CD4-positive, alpha-beta T cell treated with Interleukin-4 for 1 hour (primary cell): ENCODE measurements at regions not wholly inside any gene's neighbourhood (a gene's known extent, or its start where the extent isn't known, plus 50 kb on each side); places are given as distances from the start of the nearest gene placed in this dataset.
"Not testable (repeated sequence)": the region's sequence is repeated elsewhere in the genome, so short reads cannot be mapped to it uniquely, and the experiment has no call there.

Experiments used
- DNase-seq, 2 donors: peaks; one replicate each; pipeline ENCODE4 v3.0.0-alpha.2; 2020 to 2022

DNA sequence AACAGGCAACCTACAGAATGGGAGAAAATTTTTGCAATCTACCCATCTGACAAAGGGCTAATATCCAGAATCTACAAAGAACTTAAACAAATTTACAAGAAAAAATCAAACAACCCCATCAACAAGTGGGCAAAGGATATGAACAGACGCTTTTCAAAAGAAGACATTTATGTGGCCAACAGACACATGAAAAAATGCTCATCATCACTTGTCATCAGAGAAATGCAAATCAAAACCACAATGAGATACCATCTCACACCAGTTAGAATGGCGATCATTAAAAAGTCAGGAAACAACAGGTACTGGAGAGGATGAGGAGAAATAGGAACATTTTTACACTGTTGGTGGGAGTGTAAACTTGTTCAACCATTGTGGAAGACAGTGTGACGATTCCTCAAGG lies 321.6 kb downstream of the RPLP1 start:
- DNase-seq: not testable (repeated sequence)

DNA sequence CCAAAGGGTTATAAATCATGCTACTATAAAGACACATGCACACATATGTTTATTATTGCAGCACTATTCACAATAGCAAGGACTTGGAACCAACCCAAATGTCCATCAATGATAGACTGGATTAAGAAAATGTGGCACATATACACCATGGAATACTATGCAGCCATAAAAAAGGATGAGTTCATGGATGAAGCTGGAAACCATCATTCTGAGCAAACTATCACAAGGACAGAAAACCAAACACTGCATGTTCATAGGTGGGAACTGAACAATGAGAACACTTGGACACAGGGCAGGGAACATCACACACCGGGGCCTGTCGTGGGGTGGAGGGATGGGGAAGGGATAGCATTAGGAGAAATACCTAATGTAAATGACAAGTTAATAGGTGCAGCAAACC lies 322.1 kb downstream of the RPLP1 start:
- DNase-seq: not testable (repeated sequence)

DNA sequence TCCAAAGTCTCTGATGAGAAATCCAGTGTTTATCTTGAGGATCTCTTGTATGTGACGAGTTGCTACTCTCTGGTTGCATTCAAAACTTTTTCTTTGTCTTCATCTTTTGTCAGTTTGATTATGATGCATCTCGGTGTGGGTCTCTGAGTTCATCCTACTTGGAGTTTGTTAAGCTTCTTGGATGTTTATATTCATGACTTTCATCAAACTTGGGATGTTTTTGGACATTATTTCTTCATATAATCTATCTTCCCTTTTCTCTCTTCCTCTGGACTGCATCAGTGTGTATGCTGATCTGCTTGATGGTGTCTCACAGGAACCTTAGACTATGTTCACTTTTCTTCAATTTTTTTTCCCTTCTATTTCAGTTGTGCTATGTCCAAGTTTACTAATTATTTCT lies 320.4 kb downstream of the TLE3 start:
- DNase-seq: no peak

DNA sequence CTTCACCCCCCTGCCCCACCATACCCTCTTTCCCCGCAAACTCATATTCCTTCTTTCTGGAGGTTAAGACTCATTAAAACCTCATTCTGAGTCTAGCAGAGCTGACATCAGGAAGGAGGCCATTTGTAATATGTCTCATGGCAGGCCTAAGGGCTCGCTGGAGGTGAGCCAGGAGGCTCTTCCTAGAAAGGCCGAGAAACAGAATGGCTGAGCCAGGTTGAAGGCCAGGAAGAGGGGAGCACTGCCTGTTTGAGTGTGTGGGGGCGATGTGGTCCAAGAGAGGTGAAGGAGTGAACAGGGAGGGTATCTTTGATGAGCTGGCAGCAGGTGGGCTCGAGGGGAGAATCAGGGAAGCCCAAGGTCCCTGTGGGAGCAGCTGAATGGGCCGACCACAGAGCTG lies 317.3 kb downstream of the TLE3 start:
- no peak for DNase-seq

DNA sequence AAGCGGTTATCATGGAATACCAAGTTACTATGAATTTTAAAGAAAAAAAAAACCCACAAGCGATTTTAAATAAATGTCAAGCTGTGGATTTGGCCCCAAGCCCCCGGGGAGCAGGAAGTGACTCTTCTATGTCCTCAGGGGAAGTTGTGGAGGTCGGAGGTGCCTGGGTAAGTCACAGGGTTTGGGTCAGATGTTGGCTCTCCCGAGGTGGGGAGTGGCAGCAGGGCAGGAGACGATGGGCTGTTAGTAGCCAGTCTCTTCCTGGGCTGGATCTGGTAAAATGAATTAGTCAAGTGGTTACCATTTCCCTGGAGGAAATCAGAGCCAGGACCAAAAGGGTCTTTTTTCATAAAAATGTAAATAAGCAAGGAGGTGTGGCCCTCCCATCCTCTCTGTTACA lies 316.7 kb downstream of the TLE3 start:
- no peak for DNase-seq

DNA sequence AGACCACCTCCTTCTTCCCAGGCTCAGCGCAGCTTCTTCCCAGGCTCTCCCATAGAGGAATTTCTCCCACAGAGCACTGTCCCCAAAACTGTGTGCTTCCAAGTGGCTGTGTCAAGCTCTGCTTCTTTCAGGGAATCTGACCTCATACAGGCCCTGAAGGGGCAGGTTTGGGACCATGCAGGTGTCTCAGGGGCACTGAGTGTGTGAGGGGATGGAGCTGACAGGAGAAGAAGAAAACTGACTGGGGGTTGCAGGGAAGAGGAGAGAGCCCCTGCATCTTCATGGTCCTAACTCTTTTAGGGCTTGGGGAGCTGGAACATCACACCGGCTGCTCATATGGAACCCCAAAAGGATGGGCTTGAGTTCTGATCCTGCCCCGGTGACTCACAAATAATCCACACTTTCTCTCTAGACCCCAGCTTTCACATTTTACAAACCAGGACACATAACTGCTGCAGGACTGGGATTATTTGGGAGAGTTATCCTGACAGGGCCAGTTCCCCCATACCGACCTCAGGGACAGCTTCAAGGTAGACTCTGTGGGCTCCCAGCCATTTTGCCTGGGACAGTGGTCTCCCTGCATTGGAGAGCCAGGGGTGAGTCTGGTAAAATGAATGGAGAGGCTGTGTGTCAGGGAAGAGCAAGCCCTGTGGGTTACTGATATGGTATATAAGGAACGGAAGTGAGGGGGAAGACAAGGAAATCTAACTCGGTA lies 316.1 kb downstream of the TLE3 start:
- no peak for DNase-seq

DNA sequence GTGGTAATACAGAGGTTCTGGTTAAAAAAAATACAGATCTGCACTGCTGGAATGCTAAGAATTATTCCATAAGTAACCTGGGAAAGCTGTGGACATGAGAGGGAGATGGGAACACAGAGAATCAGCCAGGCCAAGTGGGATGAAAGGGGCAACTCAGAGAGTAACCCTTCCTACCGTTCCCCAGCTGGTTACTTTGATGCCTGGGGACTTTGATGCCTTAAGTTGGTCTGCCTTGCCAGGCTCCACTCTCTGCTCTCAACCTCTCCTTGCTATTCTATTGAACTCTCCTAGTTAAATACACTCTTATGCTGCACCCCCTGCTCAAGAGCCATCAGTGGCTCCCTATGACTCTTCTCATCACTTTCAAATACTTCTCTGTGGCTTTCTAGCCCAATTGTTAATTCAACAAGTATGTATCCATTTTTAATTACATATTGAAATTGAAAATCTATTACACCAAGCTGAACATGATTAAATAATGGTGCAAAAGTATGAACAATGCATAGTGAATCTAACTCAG lies 315.5 kb downstream of the TLE3 start:
- DNase-seq: no peak

DNA sequence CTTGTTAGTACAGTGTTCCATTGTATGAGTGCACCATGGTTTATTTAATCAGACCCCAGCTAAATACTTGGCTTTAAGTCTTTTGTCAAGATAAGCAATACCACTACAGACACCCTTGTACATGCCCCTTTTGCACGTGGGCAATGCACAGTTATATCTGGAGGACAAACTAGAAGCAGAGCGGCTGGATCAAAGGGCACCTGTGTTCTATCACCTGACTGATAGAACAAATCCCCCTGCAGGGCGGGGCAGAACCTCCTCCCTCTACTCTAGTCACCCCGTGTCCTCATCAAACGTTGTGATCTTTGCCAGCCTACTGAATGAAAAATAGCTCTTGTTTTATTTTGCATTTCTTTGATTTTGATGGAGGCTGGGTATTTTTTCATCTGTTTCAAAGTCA lies 314.9 kb downstream of the TLE3 start:
- no peak for DNase-seq

DNA sequence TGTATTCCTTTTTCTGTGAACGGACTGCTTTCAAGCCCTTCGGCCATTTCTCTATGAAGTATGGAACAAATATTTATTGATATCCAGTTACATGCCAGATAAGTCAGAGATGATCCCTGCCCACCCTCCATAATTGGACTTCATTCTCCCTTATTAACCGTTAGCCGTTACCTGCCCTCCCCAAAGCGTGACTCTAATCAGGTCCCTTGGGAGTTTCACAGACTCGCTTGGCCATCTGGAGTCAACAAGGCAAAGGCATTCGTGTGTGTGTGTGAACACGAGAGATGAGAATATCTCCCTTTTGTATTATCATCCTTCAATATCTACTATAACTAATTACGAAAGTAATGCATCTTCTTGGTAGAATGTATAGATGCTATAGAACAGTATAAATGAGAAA lies 314.5 kb downstream of the TLE3 start:
- no peak for DNase-seq

DNA sequence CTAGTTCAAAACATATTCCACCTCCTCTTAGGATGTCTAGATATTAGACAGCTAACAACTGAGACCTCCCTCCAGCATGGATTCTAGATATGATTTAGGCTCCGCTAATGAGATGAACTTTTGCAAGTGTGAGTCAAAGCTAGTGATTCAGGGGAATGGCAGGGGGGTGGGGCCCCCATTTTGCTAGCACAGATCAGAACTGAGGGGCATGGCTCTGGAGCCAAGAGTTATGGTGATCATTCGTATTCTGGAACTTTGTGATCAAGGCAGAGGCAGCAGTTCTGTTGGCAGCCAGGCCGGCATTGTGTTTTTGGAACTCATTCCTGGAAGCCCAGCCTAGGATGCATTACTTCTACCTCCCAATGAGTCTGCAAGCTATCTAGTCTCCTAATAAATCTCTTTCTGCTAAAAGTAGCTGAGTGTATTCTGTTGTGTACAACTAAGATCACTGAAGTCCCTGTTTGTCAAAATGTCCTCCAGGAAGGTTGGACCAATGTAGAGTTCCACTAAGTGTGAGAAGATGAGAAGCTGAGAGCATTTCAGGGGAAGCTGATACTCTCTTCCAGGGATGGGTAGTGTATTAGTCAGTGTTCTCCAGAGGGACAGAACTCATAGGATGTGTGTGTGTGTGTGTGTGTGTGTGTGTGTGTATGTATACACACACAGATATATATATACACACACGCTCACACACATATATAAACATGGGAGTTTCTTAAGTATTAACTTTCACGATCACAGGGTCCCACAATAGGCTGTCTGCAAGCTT lies 312.7 kb downstream of the TLE3 start:
- DNase-seq: no peak

DNA sequence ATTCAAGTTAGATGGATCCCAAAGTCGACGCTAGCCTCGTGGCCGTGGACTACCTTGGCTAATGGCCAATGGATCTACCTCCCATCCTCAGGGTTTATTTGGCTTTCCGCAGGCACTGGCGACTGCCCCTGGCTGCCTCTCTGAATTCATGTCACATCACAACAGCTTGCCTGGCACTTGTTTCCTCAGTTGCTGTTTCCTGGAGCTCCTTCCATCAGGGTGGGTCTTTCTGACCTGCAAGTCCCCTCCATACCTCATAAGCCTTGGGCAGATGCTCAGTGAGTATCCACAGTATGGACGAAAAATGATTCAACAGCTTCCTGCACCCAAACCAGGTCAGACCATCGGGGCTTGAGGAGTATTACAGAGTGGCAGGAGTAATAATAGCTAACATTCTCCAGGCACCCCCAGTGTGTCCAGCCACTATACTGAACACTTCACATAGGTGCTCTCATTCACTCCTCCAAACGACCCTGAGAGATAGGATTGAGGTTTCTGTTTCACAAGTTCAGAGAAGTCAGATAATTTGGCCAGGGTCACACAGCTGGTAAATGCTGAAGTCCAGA lies 311.5 kb downstream of the TLE3 start:
- no peak for DNase-seq

DNA sequence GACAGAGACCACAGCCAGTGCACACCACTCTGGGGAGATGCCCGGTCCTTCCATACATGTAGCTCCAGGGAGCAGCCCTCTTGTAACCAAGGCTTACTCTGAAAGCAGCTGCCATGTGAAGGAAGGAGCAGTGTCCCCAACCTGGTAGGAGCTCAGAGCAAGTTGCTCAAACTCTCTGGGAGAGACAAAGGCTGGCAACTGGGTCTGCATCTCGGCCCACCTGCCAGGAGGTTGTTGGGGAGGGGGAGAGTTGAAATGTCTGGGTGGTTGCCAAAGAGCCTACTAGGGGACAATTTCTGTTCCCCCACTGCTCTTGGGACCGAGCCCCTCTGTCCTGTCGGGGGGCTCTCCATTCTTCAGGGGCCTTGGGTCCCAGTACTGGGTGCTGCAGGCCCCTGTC lies 309.9 kb downstream of the TLE3 start:
- no peak for DNase-seq

DNA sequence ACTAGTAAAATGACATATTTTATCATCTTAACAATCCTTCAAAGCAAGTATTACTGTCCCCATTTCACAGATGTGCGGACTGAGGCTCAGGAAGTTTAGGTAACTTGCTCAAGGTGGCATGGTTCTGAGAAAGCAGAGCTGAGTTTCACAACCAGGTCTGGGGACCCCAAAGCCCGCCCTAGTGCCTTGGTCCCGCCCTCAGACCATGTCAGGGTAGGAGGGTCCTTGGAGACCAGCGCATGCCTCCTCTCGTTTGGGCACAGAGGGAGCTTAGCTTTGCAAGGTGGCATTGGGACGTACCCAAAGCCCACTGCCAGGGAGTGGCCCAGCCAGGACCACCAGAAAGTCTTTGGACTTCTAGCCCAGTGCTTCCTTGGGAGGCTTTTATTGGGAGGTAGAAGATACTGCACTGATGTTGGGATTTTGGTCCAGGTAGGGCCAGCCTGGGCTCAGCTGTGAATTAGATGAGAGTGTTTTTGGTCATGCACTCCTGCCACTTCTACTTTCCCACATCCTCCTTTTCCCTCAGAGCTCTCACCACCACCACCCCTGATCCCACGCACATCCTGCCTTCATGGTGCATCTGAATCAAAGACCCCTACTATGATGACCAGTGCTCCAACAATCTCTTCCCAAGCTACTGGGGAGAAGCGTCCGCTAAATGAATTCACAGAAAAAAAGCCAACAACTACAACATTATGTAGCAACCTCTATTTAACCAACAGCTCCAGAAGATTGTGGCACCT lies 307.9 kb downstream of the TLE3 start:
- no peak for DNase-seq

DNA sequence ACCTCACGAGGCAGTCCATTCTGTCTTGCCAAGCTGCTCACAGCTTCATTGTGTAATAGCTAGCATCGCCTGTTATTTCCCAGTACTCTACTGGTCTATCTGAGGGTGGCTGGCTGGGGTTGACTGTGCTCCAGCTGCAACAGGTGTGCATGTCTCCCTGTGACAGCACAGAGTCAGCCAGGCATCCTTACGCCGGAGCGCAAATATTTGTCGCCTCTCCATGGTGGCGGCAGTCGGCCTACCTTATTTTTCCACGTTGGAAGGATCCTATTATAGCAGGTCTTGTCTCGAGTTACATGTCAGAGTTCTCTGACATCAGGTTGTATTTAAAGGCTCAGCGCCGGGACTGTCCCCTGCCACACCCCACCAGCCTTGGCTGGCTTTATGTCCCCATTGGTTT lies 307.1 kb downstream of the TLE3 start:
- DNase-seq: no peak

DNA sequence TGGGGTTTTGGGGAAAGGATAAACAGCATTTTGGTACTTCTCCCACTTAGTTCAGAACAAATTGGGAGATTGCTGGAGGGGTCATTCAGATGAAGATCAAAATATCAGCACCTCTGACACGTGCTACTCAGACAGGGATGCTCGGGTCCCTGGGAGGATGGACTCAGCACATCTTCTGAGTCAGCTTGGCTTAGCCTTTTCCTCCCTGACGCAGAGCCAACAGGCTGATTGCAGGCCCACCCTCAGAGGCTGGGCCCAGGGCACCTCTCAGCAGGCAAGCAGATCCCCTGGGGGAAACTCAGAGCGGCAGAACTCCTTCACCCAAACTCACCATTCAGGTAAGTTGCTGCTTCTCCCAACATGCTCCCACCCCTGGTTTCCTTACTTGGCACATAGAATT lies 304.9 kb downstream of the TLE3 start:
- no peak for DNase-seq

DNA sequence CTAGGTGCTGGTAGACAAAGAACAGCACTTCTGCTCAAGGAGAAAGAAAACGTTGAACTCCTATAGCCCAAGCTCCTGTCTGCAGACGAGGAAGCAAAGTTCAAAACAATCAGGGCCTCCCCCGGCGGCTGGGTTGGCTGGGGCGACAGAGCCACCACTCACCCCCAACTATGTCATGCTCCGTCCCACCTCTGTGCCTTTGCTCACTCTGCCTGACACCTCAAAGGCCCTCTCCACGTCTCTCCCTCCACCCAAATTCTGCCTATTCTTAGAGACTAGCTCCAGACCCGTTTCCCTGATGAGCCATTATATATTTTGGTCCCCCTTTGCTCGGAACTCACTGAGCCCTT lies 304.3 kb downstream of the TLE3 start:
- no peak for DNase-seq

DNA sequence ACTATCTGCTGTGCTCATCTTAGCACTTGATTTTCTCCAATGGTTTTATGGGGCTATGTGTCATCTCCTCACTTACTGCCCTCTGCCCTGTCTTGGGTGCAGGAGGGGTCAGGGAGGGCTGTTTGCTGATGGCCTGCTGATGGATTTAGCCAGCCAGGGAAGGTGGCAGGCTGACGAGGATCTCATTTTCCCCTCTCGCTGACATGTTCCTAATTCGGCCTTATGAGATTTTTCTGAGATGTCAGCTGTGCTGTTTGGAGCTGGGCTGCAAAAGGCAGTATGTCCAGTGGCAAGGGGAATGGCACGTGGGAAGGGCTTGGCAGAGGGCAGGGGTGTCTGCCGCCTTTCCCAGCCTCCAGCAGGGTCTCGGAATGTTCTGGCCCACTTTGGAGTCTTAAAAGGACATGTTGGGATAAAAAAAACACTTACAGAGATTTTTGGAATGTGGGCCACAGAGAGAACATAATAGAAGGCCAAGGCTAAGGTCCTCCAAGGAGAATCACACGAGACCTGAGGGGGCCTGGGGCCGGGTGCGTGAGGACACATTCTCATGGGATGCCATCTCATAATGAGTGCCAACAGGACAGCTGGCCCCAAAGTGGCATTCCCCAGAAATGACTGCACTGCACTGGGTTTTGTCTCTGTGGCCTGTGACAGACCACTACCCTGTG lies 303.8 kb downstream of the TLE3 start:
- no peak for DNase-seq

DNA sequence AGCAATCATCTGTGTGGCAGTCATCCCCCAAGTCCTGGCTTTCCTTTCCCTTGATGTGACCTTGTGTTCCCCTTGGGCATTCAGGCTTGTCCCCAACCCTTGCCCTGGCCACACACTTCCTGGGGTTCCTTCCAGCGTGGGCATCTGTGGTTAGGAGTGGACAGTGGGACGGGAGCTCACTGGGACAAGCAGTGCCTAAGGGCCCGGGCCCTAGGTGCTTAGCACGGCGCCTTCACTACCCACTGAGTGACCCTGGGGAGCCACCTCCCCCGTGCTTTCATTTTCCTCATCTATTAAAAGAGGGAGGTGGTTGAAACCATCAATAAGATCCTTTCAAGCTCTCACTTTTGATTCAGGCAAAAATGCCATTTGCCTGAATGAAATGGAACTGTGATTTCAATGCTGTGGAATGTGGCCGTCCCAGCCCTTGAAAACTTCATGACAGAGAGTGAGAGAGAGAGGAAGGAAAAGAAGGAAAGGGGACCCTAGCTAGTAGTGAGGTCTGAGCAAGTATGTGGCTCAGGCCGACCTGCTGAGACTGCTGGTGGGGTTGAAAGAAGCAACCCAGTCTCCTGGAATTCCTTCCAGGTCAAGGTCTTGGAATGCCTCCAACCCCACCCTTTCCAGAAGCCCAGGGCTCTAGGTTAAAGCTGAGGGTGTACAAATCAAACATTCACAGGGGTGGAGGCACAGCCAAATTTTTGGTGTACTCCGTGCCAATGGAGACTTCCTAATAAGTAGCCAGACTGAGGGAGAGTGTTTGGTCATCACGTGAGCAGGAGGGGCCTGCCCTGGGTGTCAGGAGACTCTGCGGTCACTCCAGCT lies 302.9 kb downstream of the TLE3 start:
- DNase-seq: no peak

DNA sequence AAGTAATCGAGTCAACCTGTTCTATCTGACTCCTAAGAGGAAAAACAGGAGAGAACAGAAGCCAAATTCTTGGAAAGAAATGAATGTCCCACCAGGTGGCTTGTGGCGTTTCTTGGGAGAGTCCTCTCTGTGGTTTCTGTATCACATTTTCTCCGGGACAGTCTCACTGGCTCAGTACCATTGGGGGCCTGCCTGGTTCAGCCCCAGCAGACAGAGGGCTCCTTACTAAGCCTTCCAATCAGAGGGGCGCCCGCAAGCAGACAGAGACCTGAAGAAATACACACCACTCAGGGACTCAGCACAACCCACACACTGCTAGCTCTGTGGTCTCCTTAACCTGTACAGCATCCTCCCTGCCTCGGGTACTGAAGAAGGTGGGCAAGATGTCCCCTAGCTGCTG lies 302.1 kb downstream of the TLE3 start:
- DNase-seq: no peak

DNA sequence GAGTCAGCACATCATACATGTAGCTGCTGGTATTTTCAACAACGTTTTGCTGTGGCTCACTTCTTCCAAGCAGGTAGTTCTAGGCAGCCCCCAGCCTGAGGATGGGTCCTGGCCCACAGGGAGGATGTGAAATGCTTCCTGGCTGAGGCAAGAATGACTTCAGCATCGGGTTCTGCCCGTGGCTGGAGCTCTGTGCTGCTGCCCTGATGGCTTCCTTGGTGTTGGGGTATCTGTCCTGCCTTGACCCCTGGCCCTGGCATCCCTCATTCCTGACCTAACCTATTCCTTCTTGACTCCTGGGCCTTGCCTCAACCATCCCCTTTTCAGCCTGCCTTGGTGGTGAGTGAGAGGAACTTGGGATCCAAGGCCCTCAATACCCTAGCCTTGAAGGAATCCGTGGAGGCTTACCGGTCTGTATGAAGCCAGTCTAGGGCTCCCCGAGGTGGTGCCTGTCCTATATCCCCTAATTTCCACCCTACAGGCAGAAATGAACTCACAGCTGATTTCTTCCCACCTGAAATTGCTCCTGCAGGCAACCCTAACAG lies 300.6 kb downstream of the TLE3 start:
- DNase-seq: no peak

DNA sequence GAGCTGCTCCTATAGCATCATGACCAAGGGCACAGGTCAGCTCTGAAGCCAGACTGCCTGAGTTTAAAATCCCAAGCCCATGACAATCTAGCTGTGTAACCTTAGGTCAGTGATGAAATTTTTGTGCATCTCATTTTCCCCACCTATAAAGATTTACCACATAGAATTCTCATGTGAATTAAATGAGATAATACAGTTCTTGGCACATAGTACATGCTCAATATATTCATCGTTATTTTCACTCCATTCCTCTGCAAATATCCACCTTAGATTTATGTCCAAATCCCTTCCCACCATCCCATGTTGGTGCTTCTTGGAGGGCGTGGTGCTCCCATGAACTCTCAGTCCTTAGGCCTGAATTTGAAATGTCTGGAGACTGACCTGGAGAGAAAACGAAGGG lies 300.1 kb downstream of the TLE3 start:
- no peak for DNase-seq
